Tibial nerve (tissue), 4 donors: ENCODE measurements at regions not wholly inside any gene's neighbourhood (a gene's known extent, or its start where the extent isn't known, plus 50 kb on each side); places are given as distances from the start of the nearest gene placed in this dataset.

Experiments
- DNase-seq, 2 donors: peaks; one replicate each; pipeline ENCODE4 v3.0.0-alpha.2; 2019; ENCODE audit warnings: low spot score in 2 of 2
- H3K27ac ChIP-seq, 4 donors: fragments of 200-600 bp; sonication (generic) in 3 of 4; one replicate each; pipeline ENCODE4 v1.5.1; 2017 to 2019; ENCODE audit warnings: mild to moderate bottlenecking in 1 of 4
- H3K27me3 ChIP-seq, 2 donors: fragments of 200-600 bp; sonication (generic) in 1 of 2; one replicate each; pipeline versions ENCODE4 v1.5.1 to v1.6.0; 2017 to 2019
- H3K36me3 ChIP-seq, 3 donors: fragments of 200-600 bp; sonication (generic); one replicate each; pipeline ENCODE4 v1.5.1; 2018 to 2019
- H3K4me1 ChIP-seq, 4 donors: fragments of 200-600 bp; sonication (generic) in 3 of 4; one replicate each; pipeline ENCODE4 v1.5.1; 2017 to 2019
- H3K4me3 ChIP-seq, 4 donors: fragments of 200-600 bp; sonication (generic) in 3 of 4; one replicate each; pipeline ENCODE4 v1.5.1; 2017 to 2019; ENCODE audit warnings: mild to moderate bottlenecking in 1 of 4, moderate library complexity in 1 of 4
- H3K9me3 ChIP-seq, 4 donors: fragments of 200-600 bp; sonication (generic) in 3 of 4; one replicate each; pipeline ENCODE4 v1.5.1; 2017 to 2019
- EP300 ChIP-seq, 2 donors: sonication (generic); formaldehyde crosslinking; IDR thresholded peaks; one replicate each; pipeline ENCODE4 v1.6.1; 2017; ENCODE audit warnings: antibody characterized with exemption in 2 of 2, mild to moderate bottlenecking in 1 of 2
- POLR2A ChIP-seq, 2 donors: fragments of 450-650 bp; IDR thresholded peaks; one replicate each; pipeline ENCODE4 v1.6.1; 2017; ENCODE audit warnings: antibody characterized with exemption in 2 of 2, mild to moderate bottlenecking in 2 of 2, moderate library complexity in 2 of 2
- WGBS, 2 donors: methylation state at CpG; one replicate each; pipeline ENCODE4 v1.1.5; 2018; 5-methylcytosine and 5-hydroxymethylcytosine counted together
- TF ChIP-seq, protein P1 (sequence below), 5 experiments: fragments of 200-600 bp in 3 of 5; fragments of 450-650 bp in 2 of 5; sonication (generic) in 3 of 5; IDR thresholded peaks; one replicate each; pipeline ENCODE4 v1.5.1; 2016 to 2019; ENCODE audit warnings: antibody characterized with exemption in 5 of 5, mild to moderate bottlenecking in 3 of 5, moderate library complexity in 2 of 5

DNA sequence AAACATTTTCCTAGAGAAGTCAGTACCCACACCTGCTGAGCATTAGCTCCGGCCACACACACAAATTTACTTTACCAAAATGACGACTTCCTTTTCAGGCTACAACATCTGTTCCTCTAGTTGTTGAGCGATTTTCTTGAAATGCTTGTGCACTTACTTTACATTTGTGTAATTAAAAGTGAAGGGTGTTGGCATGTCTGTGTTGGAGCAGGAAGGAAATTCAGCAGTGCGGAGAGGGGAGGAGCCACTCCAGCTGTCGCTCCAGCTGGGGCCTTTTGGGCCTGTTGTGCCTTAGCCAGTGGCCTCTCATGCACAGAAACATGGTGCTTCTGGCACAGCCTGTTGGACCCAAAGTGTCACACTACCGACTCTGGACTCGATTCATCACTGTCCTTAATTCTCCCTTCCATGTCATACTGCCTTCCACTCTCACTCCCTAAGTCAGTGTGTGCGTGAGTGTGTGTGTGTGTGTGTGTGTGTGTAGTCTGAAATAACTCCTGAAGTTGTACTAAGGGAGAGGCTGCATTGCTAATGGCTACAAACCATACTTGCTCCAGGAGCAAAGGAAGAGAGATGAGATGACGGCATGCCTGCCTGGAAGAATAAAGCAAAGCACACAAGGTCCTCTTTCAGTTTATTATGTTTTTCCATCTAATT, 191.8 kb upstream of the ARG1 start:
- no peaks in the 10 kb centered on the region for H3K27me3 ChIP-seq
- no peak overlapping the region for H3K27ac ChIP-seq
- H3K9me3 ChIP-seq: no peaks in the 10 kb centered on the region
- no peaks in the 10 kb centered on the region for H3K36me3 ChIP-seq
- no peak overlapping the region for H3K4me3 ChIP-seq
- 69 to 71% methylated on average over 9 of the region's 9 CpGs for WGBS, 2 donors
- no peak for TF ChIP-seq POLR2A (IDR thresholded peaks at IDR 0.05)
- TF ChIP-seq, protein P1, sequence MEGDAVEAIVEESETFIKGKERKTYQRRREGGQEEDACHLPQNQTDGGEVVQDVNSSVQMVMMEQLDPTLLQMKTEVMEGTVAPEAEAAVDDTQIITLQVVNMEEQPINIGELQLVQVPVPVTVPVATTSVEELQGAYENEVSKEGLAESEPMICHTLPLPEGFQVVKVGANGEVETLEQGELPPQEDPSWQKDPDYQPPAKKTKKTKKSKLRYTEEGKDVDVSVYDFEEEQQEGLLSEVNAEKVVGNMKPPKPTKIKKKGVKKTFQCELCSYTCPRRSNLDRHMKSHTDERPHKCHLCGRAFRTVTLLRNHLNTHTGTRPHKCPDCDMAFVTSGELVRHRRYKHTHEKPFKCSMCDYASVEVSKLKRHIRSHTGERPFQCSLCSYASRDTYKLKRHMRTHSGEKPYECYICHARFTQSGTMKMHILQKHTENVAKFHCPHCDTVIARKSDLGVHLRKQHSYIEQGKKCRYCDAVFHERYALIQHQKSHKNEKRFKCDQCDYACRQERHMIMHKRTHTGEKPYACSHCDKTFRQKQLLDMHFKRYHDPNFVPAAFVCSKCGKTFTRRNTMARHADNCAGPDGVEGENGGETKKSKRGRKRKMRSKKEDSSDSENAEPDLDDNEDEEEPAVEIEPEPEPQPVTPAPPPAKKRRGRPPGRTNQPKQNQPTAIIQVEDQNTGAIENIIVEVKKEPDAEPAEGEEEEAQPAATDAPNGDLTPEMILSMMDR (IDR thresholded peaks at IDR 0.05): no peak
- TF ChIP-seq EP300 (IDR thresholded peaks at IDR 0.05): no peak
- no peak for DNase-seq
- H3K4me1 ChIP-seq: peaks cover 0 to 4% (median 0%) of the 10 kb centered on the region in 4 donors

DNA sequence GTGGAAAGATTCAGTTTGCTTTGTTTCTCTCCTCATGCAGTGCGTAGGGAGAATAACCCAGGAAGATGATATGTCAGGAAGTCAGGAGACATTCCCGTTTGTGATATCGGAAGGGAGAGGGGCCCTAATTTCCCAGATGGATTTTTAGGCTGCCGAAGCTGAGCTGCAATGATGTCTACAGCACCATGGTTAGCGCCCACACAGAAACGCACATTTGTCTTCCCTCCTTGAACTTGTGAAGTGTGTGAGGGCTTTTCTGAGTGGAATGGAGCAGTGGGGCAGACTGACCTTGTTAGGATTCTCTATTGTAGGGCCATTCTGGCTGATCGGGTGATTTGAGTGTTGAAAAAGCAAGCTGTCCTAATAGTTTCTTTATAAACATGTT, 191.3 kb upstream of the ARG1 start:
- peak overlapping the region in 1 of 4 donors; percentile 22 for H3K27ac ChIP-seq
- no peak for DNase-seq
- no peaks in the 10 kb centered on the region for H3K36me3 ChIP-seq
- peaks cover 0 to 4% (median 0%) of the 10 kb centered on the region in 4 donors for H3K4me1 ChIP-seq
- no peak overlapping the region for H3K4me3 ChIP-seq
- WGBS, 2 donors: 39 to 46% methylated on average over 7 of the region's 7 CpGs
- H3K9me3 ChIP-seq: no peaks in the 10 kb centered on the region
- TF ChIP-seq POLR2A (IDR thresholded peaks at IDR 0.05) (no peak), EP300 (IDR thresholded peaks at IDR 0.05) (no peak)
- TF ChIP-seq, protein P1 (IDR thresholded peaks at IDR 0.05): no peak
- H3K27me3 ChIP-seq: no peaks in the 10 kb centered on the region

DNA sequence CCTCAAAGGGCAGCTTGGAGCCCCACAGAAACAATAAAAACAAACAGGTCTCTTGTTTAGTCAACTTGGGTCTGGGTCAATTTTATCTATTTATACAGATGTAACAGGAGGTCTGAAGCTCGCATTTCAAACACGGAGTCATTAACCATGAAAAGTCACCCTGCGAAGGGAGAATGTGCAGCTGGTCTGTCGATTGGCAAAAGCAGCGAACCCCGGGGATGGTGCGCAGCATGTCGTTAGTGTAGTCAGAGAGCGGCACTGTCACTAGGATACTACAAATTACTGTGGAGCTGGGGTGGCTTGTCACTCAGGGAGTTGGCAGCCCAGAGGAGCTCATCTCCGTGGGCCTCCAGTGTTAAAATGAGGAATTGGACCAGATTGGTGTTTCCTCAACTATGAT, 190.4 kb upstream of the ARG1 start:
- 81 to 84% methylated on average over 10 of the region's 10 CpGs for WGBS, 2 donors
- DNase-seq: no peak
- Histone ChIP-seq H3K4me1 (peaks cover 0 to 4% (median 0%) of the 10 kb centered on the region in 4 donors), H3K36me3 (no peaks in the 10 kb centered on the region), H3K27ac (peak overlapping the region in 1 of 4 donors; percentile 43), H3K27me3 (no peaks in the 10 kb centered on the region), H3K9me3 (no peaks in the 10 kb centered on the region), H3K4me3 (no peak overlapping the region)
- TF ChIP-seq, protein P1 (IDR thresholded peaks at IDR 0.05): no peak
- no peak for TF ChIP-seq POLR2A (IDR thresholded peaks at IDR 0.05)
- TF ChIP-seq EP300 (IDR thresholded peaks at IDR 0.05): no peak

DNA sequence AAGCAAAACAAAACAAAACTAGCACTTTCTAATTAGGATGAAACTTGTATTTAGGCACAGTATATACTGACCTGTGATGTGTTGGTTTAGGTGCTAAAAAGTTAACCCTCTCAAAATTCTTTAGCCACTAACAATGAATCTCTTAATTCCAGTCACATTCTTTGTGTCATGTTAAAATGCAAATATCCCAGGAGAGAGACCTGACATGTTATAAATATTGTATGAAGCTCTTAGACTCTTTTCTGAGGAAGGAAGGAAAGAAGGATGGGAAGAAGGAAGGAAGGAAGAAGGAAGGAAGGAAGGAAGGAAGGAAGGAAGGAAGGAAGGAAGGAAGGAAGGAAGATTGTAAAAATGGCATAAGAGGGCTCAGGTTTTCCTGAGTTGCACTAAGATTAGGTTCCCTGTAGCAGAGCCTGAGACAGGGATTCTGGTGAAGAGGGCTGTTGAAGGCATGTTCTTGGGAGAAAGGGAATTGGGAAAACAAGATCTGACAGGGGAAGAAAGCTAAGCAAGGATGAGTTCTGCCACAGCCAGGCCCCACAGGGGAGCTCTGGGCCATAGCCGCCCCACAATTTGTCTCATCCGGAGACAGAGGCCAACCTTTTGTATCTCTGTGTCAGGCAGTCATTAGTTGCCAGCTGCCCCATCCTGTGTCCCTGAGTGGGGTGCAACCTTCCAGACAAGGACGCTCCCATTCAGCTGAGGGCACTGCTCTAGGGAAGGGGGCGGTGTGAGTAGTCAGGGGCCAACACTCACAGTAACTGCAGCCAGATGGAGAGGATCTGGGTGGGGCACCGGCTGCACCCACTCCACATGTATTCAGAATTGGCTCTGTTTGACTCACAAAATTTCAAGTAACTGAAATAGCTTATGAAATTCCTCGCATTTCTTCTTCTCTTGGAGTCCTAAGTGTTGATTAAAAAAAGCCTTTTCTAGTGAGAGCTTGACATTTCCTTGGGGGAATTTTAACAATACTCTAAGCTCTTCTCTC, 189.3 kb upstream of the ARG1 start:
- Histone ChIP-seq H3K27me3 (no peaks in the 10 kb centered on the region), H3K4me1 (peaks cover 0 to 4% (median 0%) of the 10 kb centered on the region in 4 donors), H3K9me3 (no peaks in the 10 kb centered on the region), H3K36me3 (no peaks in the 10 kb centered on the region), H3K27ac (no peak overlapping the region), H3K4me3 (no peak overlapping the region)
- whole genome bisulfite sequencing, 2 donors: 24 to 28% methylated on average over 6 of the region's 6 CpGs
- TF ChIP-seq POLR2A (IDR thresholded peaks at IDR 0.05) (no peak), EP300 (IDR thresholded peaks at IDR 0.05) (no peak)
- TF ChIP-seq, protein P1 (IDR thresholded peaks at IDR 0.05): no peak
- peak in 1 of 2 donors; percentile 15 for DNase-seq
